Esophagus muscularis mucosa (tissue), 4 donors: ENCODE measurements at regions not wholly inside any gene's neighbourhood (a gene's known extent, or its start where the extent isn't known, plus 50 kb on each side); places are given as distances from the start of the nearest gene placed in this dataset.

Experiments
- EP300 ChIP-seq: sonication (generic); formaldehyde crosslinking; IDR thresholded peaks from one replicate; pipeline ENCODE4 v1.6.1; 2017; ENCODE audit warnings: antibody characterized with exemption
- POLR2A ChIP-seq: fragments of 450-650 bp; IDR thresholded peaks from one replicate; pipeline ENCODE4 v1.6.1; 2017; ENCODE audit warnings: antibody characterized with exemption, moderate library complexity, mild to moderate bottlenecking, low read depth
- TF ChIP-seq, protein P1 (sequence below), 3 experiments: fragments of 200-600 bp in 2 of 3; fragments of 450-650 bp in 1 of 3; sonication (generic) in 2 of 3; IDR thresholded peaks; one replicate each; pipeline ENCODE4 v1.5.1; 2017 to 2019; ENCODE audit warnings: antibody characterized with exemption in 3 of 3, mild to moderate bottlenecking in 2 of 3, moderate library complexity in 1 of 3

DNA sequence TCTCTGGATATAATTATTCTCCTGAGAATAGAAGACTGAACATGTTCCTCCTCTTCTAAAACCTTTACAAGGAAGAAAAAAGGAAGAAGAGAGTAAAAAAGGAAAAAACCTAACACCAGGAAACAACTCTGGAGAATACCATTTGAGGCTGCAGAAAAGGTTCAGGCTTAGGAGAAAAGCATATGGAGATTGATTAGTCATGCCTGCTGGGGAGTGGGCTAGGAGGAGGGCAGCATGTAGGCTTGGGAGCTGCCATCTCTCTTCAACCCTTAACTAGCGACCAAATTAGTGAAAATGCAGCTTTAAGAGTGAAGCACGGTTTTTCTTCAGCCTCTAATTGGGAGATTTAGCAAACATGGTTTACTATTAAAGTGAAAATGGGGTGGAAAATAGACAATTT is 273.0 kb upstream of the CRY1 start:
- TF ChIP-seq POLR2A (no peak), EP300 (no peak)
- TF ChIP-seq, protein P1, sequence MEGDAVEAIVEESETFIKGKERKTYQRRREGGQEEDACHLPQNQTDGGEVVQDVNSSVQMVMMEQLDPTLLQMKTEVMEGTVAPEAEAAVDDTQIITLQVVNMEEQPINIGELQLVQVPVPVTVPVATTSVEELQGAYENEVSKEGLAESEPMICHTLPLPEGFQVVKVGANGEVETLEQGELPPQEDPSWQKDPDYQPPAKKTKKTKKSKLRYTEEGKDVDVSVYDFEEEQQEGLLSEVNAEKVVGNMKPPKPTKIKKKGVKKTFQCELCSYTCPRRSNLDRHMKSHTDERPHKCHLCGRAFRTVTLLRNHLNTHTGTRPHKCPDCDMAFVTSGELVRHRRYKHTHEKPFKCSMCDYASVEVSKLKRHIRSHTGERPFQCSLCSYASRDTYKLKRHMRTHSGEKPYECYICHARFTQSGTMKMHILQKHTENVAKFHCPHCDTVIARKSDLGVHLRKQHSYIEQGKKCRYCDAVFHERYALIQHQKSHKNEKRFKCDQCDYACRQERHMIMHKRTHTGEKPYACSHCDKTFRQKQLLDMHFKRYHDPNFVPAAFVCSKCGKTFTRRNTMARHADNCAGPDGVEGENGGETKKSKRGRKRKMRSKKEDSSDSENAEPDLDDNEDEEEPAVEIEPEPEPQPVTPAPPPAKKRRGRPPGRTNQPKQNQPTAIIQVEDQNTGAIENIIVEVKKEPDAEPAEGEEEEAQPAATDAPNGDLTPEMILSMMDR (IDR thresholded peaks at IDR 0.05) = no peak
